GM19372 (cell line): ENCODE measurements at regions not wholly inside any gene's neighbourhood (a gene's known extent, or its start where the extent isn't known, plus 50 kb on each side); places are given as distances from the start of the nearest gene placed in this dataset.

Experiments used
- ATAC-seq: cut with Tn5 transposase; IDR thresholded peaks from one replicate; pipeline ENCODE4 v1.9.1; 2021; ENCODE audit warnings: mild to moderate bottlenecking, low read depth, moderate library complexity; ENCODE audit not compliant: unreplicated experiment

DNA sequence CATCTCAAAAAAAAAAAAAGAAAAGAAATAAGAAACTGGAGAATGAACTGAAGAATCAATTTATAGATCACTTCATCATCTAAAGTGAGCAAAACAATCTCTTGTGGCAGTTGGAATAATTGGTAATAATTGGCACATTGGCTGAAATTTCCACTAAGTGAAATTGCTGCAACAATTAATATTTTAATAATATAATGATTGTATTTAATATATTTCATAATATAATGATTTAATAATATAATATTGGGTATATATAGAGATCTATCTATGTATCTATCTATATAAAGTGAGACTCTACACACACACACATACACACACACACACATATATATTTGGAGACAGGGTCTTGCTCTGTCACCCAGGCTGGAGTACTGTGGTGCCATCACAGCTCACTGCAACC lies 81.2 kb upstream of the PRICKLE1 start:
- no peak for ATAC-seq

- no peak for ATAC-seq
Measured at GRCh38 chr12:42669553-42669952, 80.0 kb upstream of the PRICKLE1 start.

DNA sequence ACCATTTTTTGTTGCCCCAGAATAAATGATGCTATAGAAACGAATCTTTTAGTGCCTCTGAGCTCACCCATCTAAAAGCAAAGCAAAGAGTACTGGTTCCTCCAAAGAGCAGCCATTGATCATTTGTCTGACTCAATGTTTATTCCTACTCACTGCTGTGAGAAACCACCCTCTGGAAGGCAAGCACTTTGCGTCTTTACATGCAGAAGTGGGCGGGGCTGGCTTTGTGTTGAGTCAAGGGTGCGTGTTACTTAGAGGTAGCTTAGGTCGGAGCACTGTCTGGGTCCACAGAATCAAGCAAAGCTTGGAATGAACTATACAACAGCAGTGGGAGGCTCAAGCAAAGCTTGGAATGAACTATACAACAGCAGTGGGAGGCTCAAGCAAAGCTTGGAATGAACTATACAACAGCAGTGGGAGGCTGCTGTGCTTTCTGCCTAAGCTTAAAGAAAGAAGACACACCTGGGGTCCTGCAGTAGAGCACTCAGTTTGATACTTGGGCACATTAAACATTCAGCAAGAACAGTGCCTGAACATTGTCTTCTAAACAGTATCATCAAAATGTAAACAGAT lies 77.2 kb upstream of the PRICKLE1 start:
- ATAC-seq: no peak

DNA sequence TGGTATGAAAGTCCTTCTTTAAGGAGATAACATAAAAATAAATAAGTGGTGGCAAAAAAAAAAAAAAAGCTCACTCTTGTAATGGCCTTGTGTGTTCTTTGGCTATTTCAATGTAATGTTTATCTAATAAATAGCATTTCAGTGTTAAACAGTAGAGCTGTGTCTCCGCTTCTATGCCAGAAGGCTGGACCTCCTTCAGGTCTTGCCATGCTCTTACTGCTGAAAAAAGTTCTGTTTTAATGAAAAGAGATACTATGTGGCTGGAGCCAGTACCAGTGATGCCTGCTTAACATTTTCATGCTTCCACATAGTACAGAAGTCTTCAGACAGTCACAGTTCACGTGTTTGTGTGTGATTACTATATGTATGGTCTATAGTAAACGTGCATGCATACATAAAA lies 74.1 kb upstream of the PRICKLE1 start:
- no peak for ATAC-seq

DNA sequence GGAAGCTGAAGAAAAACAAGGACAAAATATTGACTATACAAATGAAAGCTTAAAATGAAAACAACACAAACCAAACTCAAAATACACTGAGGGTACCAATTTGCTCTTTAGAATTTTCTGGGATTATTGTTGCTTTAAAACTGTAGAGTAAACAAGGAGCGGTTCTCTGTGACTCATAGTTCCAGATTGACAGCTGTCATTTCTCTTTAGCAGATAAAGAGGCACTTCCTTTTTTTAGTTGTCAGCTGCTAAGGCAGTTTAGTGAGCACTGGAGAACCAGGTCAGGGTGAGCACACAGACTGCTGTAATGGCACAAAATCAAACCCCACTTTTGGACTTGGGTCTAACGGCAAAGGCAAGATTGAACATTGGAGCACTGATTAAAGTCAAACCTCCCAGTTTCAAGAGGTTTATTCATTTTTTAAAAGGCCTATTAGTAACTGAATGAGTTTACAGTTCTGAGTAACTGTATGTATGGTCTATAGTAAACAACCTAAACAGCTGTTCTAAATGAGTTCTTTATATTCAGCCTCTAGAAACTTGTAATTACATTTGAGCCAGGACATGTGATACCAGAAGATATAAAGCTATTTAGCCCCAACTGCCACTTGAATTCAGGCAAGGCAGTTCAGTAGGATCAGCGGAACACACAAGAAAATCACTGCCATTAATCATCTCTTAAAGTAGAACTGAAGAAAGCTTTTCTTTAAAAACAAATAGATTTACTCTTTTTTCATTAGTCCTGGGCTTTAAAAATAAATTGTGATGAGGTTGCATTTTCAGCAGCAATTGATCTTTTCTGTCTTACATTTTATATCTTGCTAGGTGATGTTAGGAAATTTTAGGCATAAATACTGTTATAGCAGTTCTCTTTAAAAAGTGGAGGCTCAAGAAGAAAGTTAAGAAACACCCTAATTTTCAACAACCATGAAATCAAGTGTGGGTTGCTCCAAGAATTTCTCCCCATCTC lies 71.7 kb upstream of the PRICKLE1 start:
- ATAC-seq: no peak

GRCh38 chr12:42660117-42660516 lies 70.6 kb upstream of the PRICKLE1 start:
- no peak for ATAC-seq

GRCh38 chr12:42652048-42652447 lies 62.5 kb upstream of the PRICKLE1 start:
- no peak for ATAC-seq

- ATAC-seq: no peak
Measured at GRCh38 chr12:42648061-42648460, 58.5 kb upstream of the PRICKLE1 start.

DNA sequence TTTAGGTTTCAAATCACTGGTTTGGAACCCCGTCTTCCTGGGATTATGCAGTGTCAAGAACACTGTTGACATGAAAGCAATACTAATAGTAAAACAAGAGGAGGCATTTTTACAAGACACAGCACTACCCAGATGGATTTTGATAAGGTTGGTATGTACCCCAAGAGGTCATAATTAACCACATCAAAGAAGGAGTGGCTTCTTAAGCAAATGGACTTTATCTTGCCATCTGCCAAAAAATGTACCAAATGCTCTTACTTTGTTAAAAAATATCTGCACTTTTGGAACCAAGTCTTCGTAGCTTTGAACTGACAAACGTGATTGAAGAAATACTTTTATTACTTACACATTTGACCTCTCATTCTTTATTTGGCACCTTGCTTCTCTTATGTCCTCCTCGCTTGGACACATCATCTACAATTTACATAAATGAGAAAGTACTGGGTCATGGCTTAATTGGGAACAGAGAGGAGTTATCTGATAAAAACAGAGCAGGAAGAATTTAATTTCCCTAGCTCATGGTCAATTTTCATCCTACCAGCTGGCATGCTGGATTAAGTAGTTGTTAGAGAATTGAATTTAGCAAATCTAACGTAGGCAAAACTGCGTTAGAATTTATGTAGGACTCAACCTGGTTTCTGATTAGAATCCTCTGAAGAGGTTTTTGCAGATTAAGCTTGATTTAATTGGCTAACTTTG lies 54.5 kb upstream of the PRICKLE1 start:
- ATAC-seq: no peak

GRCh38 chr12:42641221-42641885 lies 51.8 kb upstream of the PRICKLE1 start:
- no peak for ATAC-seq

DNA sequence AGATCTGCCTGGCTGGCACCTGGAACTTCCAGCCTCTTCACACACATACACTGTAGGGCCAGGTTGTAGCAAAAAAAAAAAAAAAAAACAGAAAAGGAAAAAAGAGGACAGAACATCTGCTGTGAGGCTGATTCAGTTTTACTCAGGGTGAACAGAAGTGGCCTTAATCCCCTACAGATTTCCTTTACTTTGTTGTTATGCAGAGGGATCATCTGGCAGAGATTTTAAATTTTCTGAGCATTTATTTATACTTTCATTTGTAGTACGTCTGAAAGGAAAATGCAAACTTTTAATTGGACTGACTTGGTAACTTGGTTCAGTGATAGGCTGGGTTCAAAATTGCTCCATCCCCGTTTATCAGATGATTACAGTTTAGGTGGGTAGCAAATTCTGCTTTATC lies 50.8 kb upstream of the PRICKLE1 start:
- ATAC-seq: no peak

- ATAC-seq: no peak
Measured at GRCh38 chr12:42639556-42639955, 50.0 kb upstream of the PRICKLE1 start.
